ENCODE measurements at regions not wholly inside any gene's neighbourhood (a gene's known extent, or its start where the extent isn't known, plus 50 kb on each side); places are given as distances from the start of the nearest gene placed in this dataset.

- Histone ChIP-seq H3K27ac (ENCODE audit: low read depth) (no peak overlapping the region), H3K36me3 (ENCODE audit: insufficient read depth) (no peaks in the 10 kb centered on the region), H3K4me1 (ENCODE audit: insufficient read depth) (no peaks in the 10 kb centered on the region), H3K4me3 (ENCODE audit: low read depth, low read length) (no peak overlapping the region)
- WGBS = 93% methylated on average over 1 of the region's 1 CpG
- no peak for DNase-seq (ENCODE audit: extremely low spot score)
These were observed 178.5 kb upstream of the TOX3 start for GRCh38 chr16:52725461-52725860.

GRCh38 chr16:52725043-52725442 lies 178.1 kb upstream of the TOX3 start:
- H3K27ac ChIP-seq (ENCODE audit: low read depth) = no peak overlapping the region
- H3K4me1 ChIP-seq (ENCODE audit: insufficient read depth) = no peaks in the 10 kb centered on the region
- WGBS = 89% methylated on average over 3 of the region's 3 CpGs
- H3K36me3 ChIP-seq (ENCODE audit: insufficient read depth) = no peaks in the 10 kb centered on the region
- H3K4me3 ChIP-seq (ENCODE audit: low read depth, low read length) = no peak overlapping the region
- DNase-seq (ENCODE audit: extremely low spot score) = no peak

- H3K27ac ChIP-seq (ENCODE audit: low read depth) = no peak overlapping the region
- 52% methylated on average over 6 of the region's 6 CpGs for WGBS
- H3K4me1 ChIP-seq (ENCODE audit: insufficient read depth) = no peaks in the 10 kb centered on the region
- no peak for DNase-seq (ENCODE audit: extremely low spot score)
- H3K36me3 ChIP-seq (ENCODE audit: insufficient read depth) = no peaks in the 10 kb centered on the region
- H3K4me3 ChIP-seq (ENCODE audit: low read depth, low read length) = no peak overlapping the region
These were observed 174.4 kb upstream of the TOX3 start for GRCh38 chr16:52721331-52721730.

GRCh38 chr16:52718046-52718445 lies 171.1 kb upstream of the TOX3 start:
- H3K4me1 ChIP-seq (ENCODE audit: insufficient read depth) = no peaks in the 10 kb centered on the region
- WGBS = 70% methylated on average over 4 of the region's 4 CpGs
- H3K36me3 ChIP-seq (ENCODE audit: insufficient read depth) = no peaks in the 10 kb centered on the region
- no peak for DNase-seq (ENCODE audit: extremely low spot score)
- no peak overlapping the region for H3K4me3 ChIP-seq (ENCODE audit: low read depth, low read length)
- H3K27ac ChIP-seq (ENCODE audit: low read depth) = no peak overlapping the region

GRCh38 chr16:52713740-52714139 lies 166.8 kb upstream of the TOX3 start:
- H3K4me1 ChIP-seq (ENCODE audit: insufficient read depth) = no peaks in the 10 kb centered on the region
- WGBS = 24% methylated on average over 7 of the region's 7 CpGs

GRCh38 chr16:52709306-52709705 lies 162.4 kb upstream of the TOX3 start:
- no peaks in the 10 kb centered on the region for H3K4me1 ChIP-seq (ENCODE audit: insufficient read depth)
- H3K27ac ChIP-seq (ENCODE audit: low read depth) = no peak overlapping the region
- no peak overlapping the region for H3K4me3 ChIP-seq (ENCODE audit: low read depth, low read length)
- WGBS = 66% methylated on average over 3 of the region's 3 CpGs
- no peaks in the 10 kb centered on the region for H3K36me3 ChIP-seq (ENCODE audit: insufficient read depth)
- no peak for DNase-seq (ENCODE audit: extremely low spot score)

More at GRCh38 chr16:52713740-52714139, 166.8 kb upstream of the TOX3 start:
- no peak for DNase-seq (ENCODE audit: extremely low spot score)
- H3K4me3 ChIP-seq (ENCODE audit: low read depth, low read length) = no peak overlapping the region
- no peak overlapping the region for H3K27ac ChIP-seq (ENCODE audit: low read depth)
- no peaks in the 10 kb centered on the region for H3K36me3 ChIP-seq (ENCODE audit: insufficient read depth)

- Histone ChIP-seq H3K36me3 (ENCODE audit: insufficient read depth) (no peaks in the 10 kb centered on the region), H3K4me1 (ENCODE audit: insufficient read depth) (no peaks in the 10 kb centered on the region), H3K27ac (ENCODE audit: low read depth) (no peak overlapping the region), H3K4me3 (ENCODE audit: low read depth, low read length) (no peak overlapping the region)
- no peak for DNase-seq (ENCODE audit: extremely low spot score)
- 56% methylated on average over 2 of the region's 2 CpGs for WGBS
These were observed 161.5 kb upstream of the TOX3 start for GRCh38 chr16:52708476-52708875.

GRCh38 chr16:52707676-52708337 lies 160.9 kb upstream of the TOX3 start:
- Histone ChIP-seq H3K36me3 (ENCODE audit: insufficient read depth) (no peaks in the 10 kb centered on the region), H3K4me1 (ENCODE audit: insufficient read depth) (no peaks in the 10 kb centered on the region), H3K27ac (ENCODE audit: low read depth) (no peak overlapping the region), H3K4me3 (ENCODE audit: low read depth, low read length) (no peak overlapping the region)
- 20% methylated on average over 3 of the region's 3 CpGs for WGBS
- DNase-seq (ENCODE audit: extremely low spot score) = no peak

GRCh38 chr16:52705122-52705521 lies 158.2 kb upstream of the TOX3 start:
- no peak overlapping the region for H3K27ac ChIP-seq (ENCODE audit: low read depth)
- peak; percentile 20 for DNase-seq (ENCODE audit: extremely low spot score)
- WGBS = 28% methylated on average over 5 of the region's 5 CpGs

GRCh38 chr16:52697971-52698370 lies 151.0 kb upstream of the TOX3 start:
- Histone ChIP-seq H3K4me3 (ENCODE audit: low read depth, low read length) (no peak overlapping the region), H3K27ac (ENCODE audit: low read depth) (no peak overlapping the region), H3K4me1 (ENCODE audit: insufficient read depth) (no peaks in the 10 kb centered on the region), H3K36me3 (ENCODE audit: insufficient read depth) (no peaks in the 10 kb centered on the region)
- no peak for DNase-seq (ENCODE audit: extremely low spot score)

More at GRCh38 chr16:52705122-52705521, 158.2 kb upstream of the TOX3 start:
- Histone ChIP-seq H3K4me1 (ENCODE audit: insufficient read depth) (no peaks in the 10 kb centered on the region), H3K36me3 (ENCODE audit: insufficient read depth) (no peaks in the 10 kb centered on the region), H3K4me3 (ENCODE audit: low read depth, low read length) (no peak overlapping the region)

- WGBS = 95% methylated on average over 3 of the region's 3 CpGs
- Histone ChIP-seq H3K4me1 (ENCODE audit: insufficient read depth) (no peaks in the 10 kb centered on the region), H3K27ac (ENCODE audit: low read depth) (no peak overlapping the region), H3K4me3 (ENCODE audit: low read depth, low read length) (no peak overlapping the region), H3K36me3 (ENCODE audit: insufficient read depth) (no peaks in the 10 kb centered on the region)
- no peak for DNase-seq (ENCODE audit: extremely low spot score)
These were observed 149.2 kb upstream of the TOX3 start for GRCh38 chr16:52696126-52696525.

GRCh38 chr16:52690468-52690867 lies 143.5 kb upstream of the TOX3 start:
- Histone ChIP-seq H3K4me3 (ENCODE audit: low read depth, low read length) (no peak overlapping the region), H3K4me1 (ENCODE audit: insufficient read depth) (no peaks in the 10 kb centered on the region), H3K27ac (ENCODE audit: low read depth) (no peak overlapping the region), H3K36me3 (ENCODE audit: insufficient read depth) (no peaks in the 10 kb centered on the region)
- no peak for DNase-seq (ENCODE audit: extremely low spot score)
- WGBS = 84% methylated on average over 1 of the region's 1 CpG

- Histone ChIP-seq H3K27ac (ENCODE audit: low read depth) (no peak overlapping the region), H3K36me3 (ENCODE audit: insufficient read depth) (no peaks in the 10 kb centered on the region), H3K4me3 (ENCODE audit: low read depth, low read length) (no peak overlapping the region), H3K4me1 (ENCODE audit: insufficient read depth) (no peaks in the 10 kb centered on the region)
- DNase-seq (ENCODE audit: extremely low spot score) = no peak
- WGBS = 27% methylated on average over 1 of the region's 1 CpG
These were observed 134.1 kb upstream of the TOX3 start for GRCh38 chr16:52680993-52681392.

- 47% methylated on average over 2 of the region's 2 CpGs for WGBS
- no peak for DNase-seq (ENCODE audit: extremely low spot score)
- H3K36me3 ChIP-seq (ENCODE audit: insufficient read depth) = no peaks in the 10 kb centered on the region
- H3K4me3 ChIP-seq (ENCODE audit: low read depth, low read length) = no peak overlapping the region
- no peaks in the 10 kb centered on the region for H3K4me1 ChIP-seq (ENCODE audit: insufficient read depth)
- no peak overlapping the region for H3K27ac ChIP-seq (ENCODE audit: low read depth)
These were observed 130.6 kb upstream of the TOX3 start for GRCh38 chr16:52677501-52677900.

- DNase-seq (ENCODE audit: extremely low spot score) = no peak
- H3K4me3 ChIP-seq (ENCODE audit: low read depth, low read length) = no peak overlapping the region
These were observed 130.0 kb upstream of the TOX3 start for GRCh38 chr16:52676959-52677358.

More at GRCh38 chr16:52676959-52677358, 130.0 kb upstream of the TOX3 start:
- no peak overlapping the region for H3K27ac ChIP-seq (ENCODE audit: low read depth)
- H3K36me3 ChIP-seq (ENCODE audit: insufficient read depth) = no peaks in the 10 kb centered on the region
- no peaks in the 10 kb centered on the region for H3K4me1 ChIP-seq (ENCODE audit: insufficient read depth)

Measured in urinary bladder (tissue), 3 donors.